SK-N-SH (cell line): ENCODE measurements at regions not wholly inside any gene's neighbourhood (a gene's known extent, or its start where the extent isn't known, plus 50 kb on each side); places are given as distances from the start of the nearest gene placed in this dataset.

Experiments
- CTCF ChIA-PET: fragments of 300-600, 350-600 bp; formaldehyde crosslinking; extraction: SDS; loops from one replicate; lab custom pipeline; 2021; lab: Yijun Ruan, JAX
- POLR2A ChIA-PET: fragments of 350-600 bp; sonication (Branson Sonifier 250); formaldehyde crosslinking; extraction: SDS; loops from one replicate; lab custom pipeline; 2020; ENCODE audit warnings: antibody characterized with exemption, inconsistent platforms; lab: Yijun Ruan, JAX
- DNase-seq: peaks from one replicate; pipeline ENCODE4 v3.0.0; 2012
- H2AFZ ChIP-seq: fragments of 200-600 bp; sonication (generic); 2 replicates; pipeline ENCODE4 v1.8.1; 2016; ENCODE audit warnings: antibody characterized with exemption, mild to moderate bottlenecking, low read depth
- H3F3A ChIP-seq: fragments of 200-600 bp; sonication (generic); replicated peaks from 2 replicates; pipeline ENCODE3; 2016; ENCODE audit warnings: antibody characterized with exemption, mild to moderate bottlenecking; ENCODE audit not compliant: insufficient read depth
- H3K27ac ChIP-seq, 2 experiments: fragments of 200-500 bp in 1 of 2; fragments of 200-600 bp in 1 of 2; sonication (Bioruptor generic) in 1 of 2; sonication (generic), shearing (Covaris generic) in 1 of 2; 2 replicates each; pipeline versions ENCODE4 v1.5.1 to v1.6.1; 2014 to 2016; ENCODE audit warnings: low read depth in 2 of 2, inconsistent platforms in 1 of 2, low read length in 1 of 2, mild to moderate bottlenecking in 1 of 2, mixed read lengths in 1 of 2
- H3K27me3 ChIP-seq: fragments of 200-600 bp; sonication (generic), shearing (Covaris generic); 2 replicates; pipeline ENCODE4 v1.6.1; 2016; ENCODE audit warnings: mixed run types; ENCODE audit not compliant: insufficient read depth
- H3K36me3 ChIP-seq, 2 experiments: fragments of 200-500 bp in 1 of 2; fragments of 200-600 bp in 1 of 2; sonication (Bioruptor generic) in 1 of 2; sonication (generic) in 1 of 2; replicated peaks in 1 of 2; 2 replicates each; pipeline versions ENCODE3 to v1.5.1; 2014 to 2016; ENCODE audit warnings: low read length in 1 of 2, mild to moderate bottlenecking in 1 of 2; ENCODE audit not compliant: insufficient read depth in 2 of 2, control insufficient read depth in 1 of 2
- H3K4me1 ChIP-seq, 2 experiments: fragments of 200-500 bp in 1 of 2; fragments of 200-600 bp in 1 of 2; sonication (Bioruptor generic) in 1 of 2; sonication (generic), shearing (Covaris generic) in 1 of 2; 2 replicates each; pipeline versions ENCODE4 v1.5.1 to v1.6.1; 2014 to 2016; ENCODE audit warnings: low read depth in 1 of 2, low read length in 1 of 2, mixed run types in 1 of 2; ENCODE audit not compliant: insufficient read depth in 2 of 2, control insufficient read depth in 1 of 2
- H3K4me2 ChIP-seq: fragments of 200-600 bp; sonication (generic), shearing (Covaris generic); 2 replicates; pipeline ENCODE4 v1.6.1; 2017; ENCODE audit warnings: mixed run types
- H3K4me3 ChIP-seq, 2 experiments: fragments of 200-500 bp in 1 of 2; fragments of 200-600 bp in 1 of 2; sonication (Bioruptor generic) in 1 of 2; sonication (generic), shearing (Covaris generic) in 1 of 2; 2 replicates each; pipeline versions ENCODE4 v1.5.1 to v1.8.1; 2014 to 2016; ENCODE audit warnings: low read depth in 2 of 2, inconsistent platforms in 1 of 2, low read length in 1 of 2, mild to moderate bottlenecking in 1 of 2, mixed read lengths in 1 of 2, moderate library complexity in 1 of 2
- H3K79me2 ChIP-seq: fragments of 200-600 bp; sonication (generic); 2 replicates; pipeline ENCODE4 v1.8.1; 2017; ENCODE audit warnings: mild to moderate bottlenecking; ENCODE audit not compliant: insufficient read depth
- H3K9ac ChIP-seq: fragments of 200-600 bp; sonication (generic); 2 replicates; pipeline ENCODE4 v1.6.1; 2017; ENCODE audit warnings: mixed run types
- H3K9me2 ChIP-seq: fragments of 200-600 bp; sonication (generic); 2 replicates; pipeline ENCODE4 v1.6.1; 2017; ENCODE audit warnings: mixed run types
- H3K9me3 ChIP-seq: fragments of 200-600 bp; sonication (generic); 2 replicates; pipeline ENCODE4 v1.6.1; 2017; ENCODE audit warnings: mixed run types, mild to moderate bottlenecking, moderate library complexity
- H4K20me1 ChIP-seq: fragments of 200-600 bp; sonication (generic); 2 replicates; pipeline ENCODE4 v1.6.1; 2017; ENCODE audit warnings: mild to moderate bottlenecking, mixed run types; ENCODE audit not compliant: insufficient read depth
- EP300 ChIP-seq, 2 experiments: IDR thresholded peaks; 2 replicates each; pipeline versions ENCODE4 v1.4.0 to v1.6.1; 2012; ENCODE audit warnings: borderline replicate concordance in 1 of 2, low read depth in 1 of 2, low read length in 1 of 2
- EZH2phosphoT487 ChIP-seq: fragments of 200-600 bp; sonication (generic); IDR thresholded peaks from 2 replicates; pipeline ENCODE4 v1.6.1; 2017; ENCODE audit warnings: low read depth, mixed run types, mild to moderate bottlenecking, antibody characterized with exemption, moderate library complexity, borderline replicate concordance
- FOSL2 ChIP-seq: IDR thresholded peaks from 2 replicates; pipeline ENCODE4 v1.4.0; 2012; ENCODE audit warnings: low read depth, mild to moderate bottlenecking, moderate library complexity, borderline replicate concordance
- FOXJ3 ChIP-seq: sonication (generic); formaldehyde crosslinking; IDR thresholded peaks from 2 replicates; pipeline ENCODE4 v1.5.1; 2020; ENCODE audit warnings: mild to moderate bottlenecking, missing genetic modification reagents
- JUND ChIP-seq: IDR thresholded peaks from 2 replicates; pipeline ENCODE4 v1.4.0; 2012
- MEF2A ChIP-seq: IDR thresholded peaks from 2 replicates; pipeline ENCODE4 v1.4.0; 2012; ENCODE audit warnings: low read depth, borderline replicate concordance
- MXI1 ChIP-seq: IDR thresholded peaks from 2 replicates; pipeline ENCODE4 v1.6.1; 2012; ENCODE audit warnings: mild to moderate bottlenecking, low read depth, low read length, improper control_type of control experiment
- NFIC ChIP-seq: IDR thresholded peaks from 2 replicates; pipeline ENCODE4 v1.4.0; 2012; ENCODE audit warnings: borderline replicate concordance
- NRF1 ChIP-seq: IDR thresholded peaks from 2 replicates; pipeline ENCODE4 v1.6.1; 2012; ENCODE audit warnings: low read depth, mild to moderate bottlenecking, low read length
- RCOR1 ChIP-seq: fragments of 150-350 bp; IDR thresholded peaks from 2 replicates; pipeline ENCODE4 v1.6.1; 2017; ENCODE audit warnings: antibody characterized with exemption, low read length
- SIN3A ChIP-seq: IDR thresholded peaks from 2 replicates; pipeline ENCODE4 v1.6.1; 2012; ENCODE audit warnings: low read depth, mild to moderate bottlenecking, low read length, moderate library complexity, borderline replicate concordance
- SMC3 ChIP-seq: IDR thresholded peaks from 2 replicates; pipeline ENCODE4 v1.6.1; 2012; ENCODE audit warnings: low read depth, low read length, improper control_type of control experiment
- TAF1 ChIP-seq: IDR thresholded peaks from 2 replicates; pipeline ENCODE4 v1.6.1; 2012; ENCODE audit warnings: low read depth, mild to moderate bottlenecking, low read length, moderate library complexity, borderline replicate concordance
- TCF12 ChIP-seq: IDR thresholded peaks from 2 replicates; pipeline ENCODE4 v1.4.0; 2012
- TEAD4 ChIP-seq: IDR thresholded peaks from 2 replicates; pipeline ENCODE4 v1.4.0; 2012; ENCODE audit warnings: mild to moderate bottlenecking, borderline replicate concordance; ENCODE audit not compliant: insufficient read depth
- WGBS: methylation state at CpG from one replicate; pipeline ENCODE4 v1.1.6; 2017; ENCODE audit warnings: low lambda C conversion rate; 5-methylcytosine and 5-hydroxymethylcytosine counted together
- TF ChIP-seq, protein P1 (sequence below): IDR thresholded peaks from 2 replicates; pipeline ENCODE4 v1.4.0; 2012; ENCODE audit warnings: low read depth, borderline replicate concordance
- TF ChIP-seq, protein P2 (sequence below): IDR thresholded peaks from 2 replicates; pipeline ENCODE4 v1.4.0; 2012; ENCODE audit warnings: low read depth
- TF ChIP-seq, protein P3 (sequence below): fragments of 200-600 bp; sonication (generic); IDR thresholded peaks from 2 replicates; pipeline ENCODE4 v1.6.1; 2017; ENCODE audit warnings: antibody characterized with exemption, mild to moderate bottlenecking, moderate library complexity
- TF ChIP-seq, protein P4 (sequence below): IDR thresholded peaks from 2 replicates; pipeline ENCODE4 v1.4.0; 2012; ENCODE audit warnings: low read depth, borderline replicate concordance
- TF ChIP-seq, protein P5 (sequence below): IDR thresholded peaks from 2 replicates; pipeline ENCODE4 v1.6.1; 2012; ENCODE audit warnings: mild to moderate bottlenecking, low read depth, low read length, moderate library complexity

DNA sequence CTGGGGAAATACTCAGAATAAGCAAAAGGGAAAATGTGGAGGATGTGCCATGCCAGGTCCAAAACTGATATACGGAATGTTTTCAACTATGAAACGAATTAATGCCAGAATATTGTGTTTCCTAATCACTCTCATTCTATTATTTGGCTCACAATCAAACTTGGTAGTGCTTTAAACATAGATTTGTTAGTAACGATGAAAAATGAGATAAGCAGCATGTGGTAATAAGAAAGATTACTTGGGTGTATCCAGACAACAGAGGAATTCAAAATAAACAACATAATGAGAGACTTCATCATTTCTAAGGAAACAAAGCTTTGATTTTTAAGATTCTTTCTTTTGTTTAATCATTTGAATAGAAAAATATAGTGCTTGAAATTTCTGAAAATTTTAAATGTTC is 237.3 kb downstream of the TACR3 start (continued):
- TF ChIP-seq, protein P1, sequence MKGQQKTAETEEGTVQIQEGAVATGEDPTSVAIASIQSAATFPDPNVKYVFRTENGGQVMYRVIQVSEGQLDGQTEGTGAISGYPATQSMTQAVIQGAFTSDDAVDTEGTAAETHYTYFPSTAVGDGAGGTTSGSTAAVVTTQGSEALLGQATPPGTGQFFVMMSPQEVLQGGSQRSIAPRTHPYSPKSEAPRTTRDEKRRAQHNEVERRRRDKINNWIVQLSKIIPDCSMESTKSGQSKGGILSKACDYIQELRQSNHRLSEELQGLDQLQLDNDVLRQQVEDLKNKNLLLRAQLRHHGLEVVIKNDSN = no peak
- TF ChIP-seq TCF12 (no peak), SMC3 (no peak)
- TF ChIP-seq, protein P2, sequence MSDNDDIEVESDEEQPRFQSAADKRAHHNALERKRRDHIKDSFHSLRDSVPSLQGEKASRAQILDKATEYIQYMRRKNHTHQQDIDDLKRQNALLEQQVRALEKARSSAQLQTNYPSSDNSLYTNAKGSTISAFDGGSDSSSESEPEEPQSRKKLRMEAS = no peak
- TF ChIP-seq, protein P3, sequence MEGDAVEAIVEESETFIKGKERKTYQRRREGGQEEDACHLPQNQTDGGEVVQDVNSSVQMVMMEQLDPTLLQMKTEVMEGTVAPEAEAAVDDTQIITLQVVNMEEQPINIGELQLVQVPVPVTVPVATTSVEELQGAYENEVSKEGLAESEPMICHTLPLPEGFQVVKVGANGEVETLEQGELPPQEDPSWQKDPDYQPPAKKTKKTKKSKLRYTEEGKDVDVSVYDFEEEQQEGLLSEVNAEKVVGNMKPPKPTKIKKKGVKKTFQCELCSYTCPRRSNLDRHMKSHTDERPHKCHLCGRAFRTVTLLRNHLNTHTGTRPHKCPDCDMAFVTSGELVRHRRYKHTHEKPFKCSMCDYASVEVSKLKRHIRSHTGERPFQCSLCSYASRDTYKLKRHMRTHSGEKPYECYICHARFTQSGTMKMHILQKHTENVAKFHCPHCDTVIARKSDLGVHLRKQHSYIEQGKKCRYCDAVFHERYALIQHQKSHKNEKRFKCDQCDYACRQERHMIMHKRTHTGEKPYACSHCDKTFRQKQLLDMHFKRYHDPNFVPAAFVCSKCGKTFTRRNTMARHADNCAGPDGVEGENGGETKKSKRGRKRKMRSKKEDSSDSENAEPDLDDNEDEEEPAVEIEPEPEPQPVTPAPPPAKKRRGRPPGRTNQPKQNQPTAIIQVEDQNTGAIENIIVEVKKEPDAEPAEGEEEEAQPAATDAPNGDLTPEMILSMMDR = no peak

DNA sequence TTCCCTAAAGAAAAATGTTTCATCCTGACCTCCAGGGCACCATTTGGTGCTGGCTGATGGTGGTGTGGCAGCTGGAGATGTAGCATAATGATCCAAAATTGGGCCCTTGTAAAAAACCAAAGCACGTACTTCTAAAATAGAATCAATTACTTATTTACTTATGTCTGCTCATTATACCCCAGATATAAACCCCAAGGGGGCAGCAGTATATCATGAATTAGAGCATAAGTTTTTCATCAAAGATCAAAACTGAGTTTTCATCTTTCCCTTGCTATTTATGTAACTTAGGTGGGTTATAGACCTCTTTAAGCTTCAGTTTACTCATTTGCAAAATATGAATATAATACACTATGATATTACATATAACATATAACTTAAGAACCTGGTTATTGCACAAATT is 241.1 kb downstream of the TACR3 start:
- WGBS = 4% methylated on average over 1 of the region's 1 CpG
- Histone ChIP-seq H3K4me1 (no peaks in the 10 kb centered on the region), H3K36me3 (no peaks in the 10 kb centered on the region), H3K9me3 (no peaks in the 10 kb centered on the region), H3K79me2 (no peaks in the 10 kb centered on the region), H3K4me2 (no peak overlapping the region), H2AFZ (no peak overlapping the region), H3K9ac (no peak overlapping the region), H4K20me1 (no peaks in the 10 kb centered on the region), H3K4me3 (no peak overlapping the region), H3K27ac (no peak overlapping the region), H3F3A (peaks cover 2% of the 10 kb centered on the region), H3K27me3 (no peaks in the 10 kb centered on the region; the same call in 1 of the 2 replicates), H3K9me2 (no peaks in the 10 kb centered on the region)
- POLR2A ChIA-PET = no interaction called here
- CTCF ChIA-PET = no interaction called here
- DNase-seq = no peak
- TF ChIP-seq MXI1 = no peak
- TF ChIP-seq JUND = no peak
- TF ChIP-seq RCOR1 = no peak
- TF ChIP-seq NFIC = no peak
- no peak for TF ChIP-seq TEAD4
- TF ChIP-seq MEF2A = no peak
- no peak for TF ChIP-seq FOXJ3 (CRISPR knock-in tag)
- no peak for TF ChIP-seq SIN3A
- TF ChIP-seq FOSL2 = no peak
- no peak for TF ChIP-seq TAF1
- TF ChIP-seq NRF1 = no peak
- TF ChIP-seq TCF12 = no peak
- no peak for TF ChIP-seq SMC3
- TF ChIP-seq, protein P4, sequence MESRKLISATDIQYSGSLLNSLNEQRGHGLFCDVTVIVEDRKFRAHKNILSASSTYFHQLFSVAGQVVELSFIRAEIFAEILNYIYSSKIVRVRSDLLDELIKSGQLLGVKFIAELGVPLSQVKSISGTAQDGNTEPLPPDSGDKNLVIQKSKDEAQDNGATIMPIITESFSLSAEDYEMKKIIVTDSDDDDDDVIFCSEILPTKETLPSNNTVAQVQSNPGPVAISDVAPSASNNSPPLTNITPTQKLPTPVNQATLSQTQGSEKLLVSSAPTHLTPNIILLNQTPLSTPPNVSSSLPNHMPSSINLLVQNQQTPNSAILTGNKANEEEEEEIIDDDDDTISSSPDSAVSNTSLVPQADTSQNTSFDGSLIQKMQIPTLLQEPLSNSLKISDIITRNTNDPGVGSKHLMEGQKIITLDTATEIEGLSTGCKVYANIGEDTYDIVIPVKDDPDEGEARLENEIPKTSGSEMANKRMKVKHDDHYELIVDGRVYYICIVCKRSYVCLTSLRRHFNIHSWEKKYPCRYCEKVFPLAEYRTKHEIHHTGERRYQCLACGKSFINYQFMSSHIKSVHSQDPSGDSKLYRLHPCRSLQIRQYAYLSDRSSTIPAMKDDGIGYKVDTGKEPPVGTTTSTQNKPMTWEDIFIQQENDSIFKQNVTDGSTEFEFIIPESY = no peak
- TF ChIP-seq, protein P5, sequence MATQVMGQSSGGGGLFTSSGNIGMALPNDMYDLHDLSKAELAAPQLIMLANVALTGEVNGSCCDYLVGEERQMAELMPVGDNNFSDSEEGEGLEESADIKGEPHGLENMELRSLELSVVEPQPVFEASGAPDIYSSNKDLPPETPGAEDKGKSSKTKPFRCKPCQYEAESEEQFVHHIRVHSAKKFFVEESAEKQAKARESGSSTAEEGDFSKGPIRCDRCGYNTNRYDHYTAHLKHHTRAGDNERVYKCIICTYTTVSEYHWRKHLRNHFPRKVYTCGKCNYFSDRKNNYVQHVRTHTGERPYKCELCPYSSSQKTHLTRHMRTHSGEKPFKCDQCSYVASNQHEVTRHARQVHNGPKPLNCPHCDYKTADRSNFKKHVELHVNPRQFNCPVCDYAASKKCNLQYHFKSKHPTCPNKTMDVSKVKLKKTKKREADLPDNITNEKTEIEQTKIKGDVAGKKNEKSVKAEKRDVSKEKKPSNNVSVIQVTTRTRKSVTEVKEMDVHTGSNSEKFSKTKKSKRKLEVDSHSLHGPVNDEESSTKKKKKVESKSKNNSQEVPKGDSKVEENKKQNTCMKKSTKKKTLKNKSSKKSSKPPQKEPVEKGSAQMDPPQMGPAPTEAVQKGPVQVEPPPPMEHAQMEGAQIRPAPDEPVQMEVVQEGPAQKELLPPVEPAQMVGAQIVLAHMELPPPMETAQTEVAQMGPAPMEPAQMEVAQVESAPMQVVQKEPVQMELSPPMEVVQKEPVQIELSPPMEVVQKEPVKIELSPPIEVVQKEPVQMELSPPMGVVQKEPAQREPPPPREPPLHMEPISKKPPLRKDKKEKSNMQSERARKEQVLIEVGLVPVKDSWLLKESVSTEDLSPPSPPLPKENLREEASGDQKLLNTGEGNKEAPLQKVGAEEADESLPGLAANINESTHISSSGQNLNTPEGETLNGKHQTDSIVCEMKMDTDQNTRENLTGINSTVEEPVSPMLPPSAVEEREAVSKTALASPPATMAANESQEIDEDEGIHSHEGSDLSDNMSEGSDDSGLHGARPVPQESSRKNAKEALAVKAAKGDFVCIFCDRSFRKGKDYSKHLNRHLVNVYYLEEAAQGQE = no peak
- TF ChIP-seq, protein P1 = no peak
- no peak for TF ChIP-seq EZH2phosphoT487
- TF ChIP-seq EP300 (IDR thresholded peaks at IDR 0.05; ENCODE audit: borderline replicate concordance in 1 of 2, low read depth in 1 of 2, low read length in 1 of 2) = no peak
- TF ChIP-seq, all 33 proteins: peak for 0
